Right cardiac atrium (tissue), 5 donors: ENCODE measurements at regions not wholly inside any gene's neighbourhood (a gene's known extent, or its start where the extent isn't known, plus 50 kb on each side); places are given as distances from the start of the nearest gene placed in this dataset.

Experiments used
- ATAC-seq, 2 donors: fragments of 200-7000 bp; cut with Tn5 transposase; one replicate each; pipeline versions ENCODE4 v1.8.0 to v1.9.1; 2020; ENCODE audit warnings: moderate library complexity in 2 of 2, mild to moderate bottlenecking in 1 of 2
- DNase-seq, 3 donors: peaks; one replicate each; pipeline ENCODE4 v3.0.0-alpha.2; 2020
- H3K27ac ChIP-seq: one replicate; pipeline ENCODE4 v1.5.1; 2013; ENCODE audit warnings: mild to moderate bottlenecking, low read length, control low read depth, moderate library complexity
- H3K27me3 ChIP-seq: one replicate; pipeline ENCODE4 v1.6.1; 2013; ENCODE audit not compliant: control insufficient read depth, insufficient read depth
- H3K4me1 ChIP-seq: one replicate; pipeline ENCODE4 v1.6.1; 2013; ENCODE audit warnings: low read length; ENCODE audit not compliant: control insufficient read depth, insufficient read depth
- H3K4me3 ChIP-seq: one replicate; pipeline ENCODE4 v1.5.1; 2013; ENCODE audit warnings: low read length, control low read depth
- H3K9me3 ChIP-seq: one replicate; pipeline ENCODE4 v1.6.1; 2013; ENCODE audit warnings: low read length; ENCODE audit not compliant: control insufficient read depth
- WGBS: extraction: QIAGEN DNeasy Blood & Tissue Kit; methylation state at CpG from one replicate; pipeline ENCODE4 v1.1.7; 2013; 5-methylcytosine and 5-hydroxymethylcytosine counted together
- intact Hi-C, 4 donors: fragments of 100-400 bp; cut with DNase I; formaldehyde crosslinking; loops; one replicate each; pipeline versions ENCODE4 v1.11.0 to v1.14.0; 2022 to 2023
- donor health status: healthy with polysubstance abuse.
- donor health status: DM: no; HTN: yes; CAD: no.
- donor health status: DM: no; HTN: no; CAD: no.
- donor health status: DM: no; HTN: yes; CAD: no; lungs with severe emphysema.
- donor health status: DM: yes; HTN: yes; CAD: no.

- no peak for DNase-seq
- no peaks in the 10 kb centered on the region for H3K4me1 ChIP-seq
- H3K4me3 ChIP-seq: no peak overlapping the region
- H3K27me3 ChIP-seq: no peaks in the 10 kb centered on the region
- H3K9me3 ChIP-seq: no peaks in the 10 kb centered on the region
- WGBS: 57% methylated on average over 6 of the region's 6 CpGs
- intact Hi-C loops: no loop called here
- ATAC-seq: no peak
- no peak overlapping the region for H3K27ac ChIP-seq
Observed at GRCh38 chr19:32029235-32029634, 316.2 kb upstream of the ZNF507 start.

- H3K4me1 ChIP-seq: no peaks in the 10 kb centered on the region
- WGBS: 66% methylated on average over 4 of the region's 4 CpGs
- H3K4me3 ChIP-seq: no peak overlapping the region
- DNase-seq (no peak), ATAC-seq (no peak)
- no peaks in the 10 kb centered on the region for H3K9me3 ChIP-seq
- intact Hi-C loops: no loop called here
- H3K27ac ChIP-seq: no peak overlapping the region
- no peaks in the 10 kb centered on the region for H3K27me3 ChIP-seq
Observed at GRCh38 chr19:32032561-32032960, 312.8 kb upstream of the ZNF507 start.

GRCh38 chr19:32035626-32036025, 309.8 kb upstream of the ZNF507 start:
- Histone ChIP-seq H3K9me3 (no peaks in the 10 kb centered on the region), H3K27ac (no peak overlapping the region), H3K4me1 (no peaks in the 10 kb centered on the region), H3K4me3 (no peak overlapping the region), H3K27me3 (no peaks in the 10 kb centered on the region)
- ATAC-seq (no peak), DNase-seq (no peak)
- WGBS: 93% methylated on average over 3 of the region's 3 CpGs
- intact Hi-C loops: no loop called here

- 60% methylated on average over 13 of the region's 13 CpGs for WGBS
- no peaks in the 10 kb centered on the region for H3K4me1 ChIP-seq
- intact Hi-C loops: no loop called here
- no peaks in the 10 kb centered on the region for H3K27me3 ChIP-seq
- H3K4me3 ChIP-seq: no peak overlapping the region
- H3K9me3 ChIP-seq: no peaks in the 10 kb centered on the region
- no peak for ATAC-seq
- H3K27ac ChIP-seq: no peak overlapping the region
- DNase-seq: no peak
Observed at GRCh38 chr19:32038021-32038920, 307.1 kb upstream of the ZNF507 start.

- intact Hi-C loops: no loop called here
- Histone ChIP-seq H3K4me1 (no peaks in the 10 kb centered on the region), H3K27ac (no peak overlapping the region), H3K27me3 (no peaks in the 10 kb centered on the region), H3K9me3 (no peaks in the 10 kb centered on the region), H3K4me3 (no peak overlapping the region)
- DNase-seq (no peak), ATAC-seq (no peak)
- 62% methylated on average over 6 of the region's 6 CpGs for WGBS
Observed at GRCh38 chr19:32038961-32039360, 306.4 kb upstream of the ZNF507 start.

GRCh38 chr19:32039440-32039839, 306.0 kb upstream of the ZNF507 start:
- DNase-seq: no peak
- H3K9me3 ChIP-seq: no peaks in the 10 kb centered on the region
- no peaks in the 10 kb centered on the region for H3K27me3 ChIP-seq
- no peak overlapping the region for H3K27ac ChIP-seq
- no peaks in the 10 kb centered on the region for H3K4me1 ChIP-seq
- no peak for ATAC-seq
- H3K4me3 ChIP-seq: no peak overlapping the region
- WGBS: 73% methylated on average over 13 of the region's 13 CpGs
- intact Hi-C loops: no loop called here

- ATAC-seq: no peak
- H3K9me3 ChIP-seq: no peaks in the 10 kb centered on the region
- intact Hi-C loops: loop anchor here in 2 of 4 donors (10.0 kb wide), 1 partner anchor 1355 kb away; no protein-coding TSS in a partner anchor
- H3K27me3 ChIP-seq: no peaks in the 10 kb centered on the region
- H3K4me1 ChIP-seq: no peaks in the 10 kb centered on the region
- H3K27ac ChIP-seq: no peak overlapping the region
- no peak for DNase-seq
- H3K4me3 ChIP-seq: no peak overlapping the region
- 76% methylated on average over 5 of the region's 5 CpGs for WGBS
Observed at GRCh38 chr19:32040236-32040635, 305.2 kb upstream of the ZNF507 start.

GRCh38 chr19:32041681-32042292, 303.6 kb upstream of the ZNF507 start:
- no peaks in the 10 kb centered on the region for H3K4me1 ChIP-seq
- peak overlapping the region; percentile 3 for H3K4me3 ChIP-seq
- no peaks in the 10 kb centered on the region for H3K27me3 ChIP-seq
- intact Hi-C loops: loop anchor here in 2 of 4 donors (10.0 kb wide), 1 partner anchor 1357 kb away; no protein-coding TSS in a partner anchor
- ATAC-seq (no peak), DNase-seq (peak; percentile 44 to 65 (median 58))
- no peaks in the 10 kb centered on the region for H3K9me3 ChIP-seq
- WGBS: 4% methylated on average over 23 of the region's 23 CpGs
- H3K27ac ChIP-seq: no peak overlapping the region

GRCh38 chr19:32047788-32048187, 297.6 kb upstream of the ZNF507 start:
- Histone ChIP-seq H3K4me3 (no peak overlapping the region), H3K4me1 (no peaks in the 10 kb centered on the region), H3K27ac (no peak overlapping the region), H3K27me3 (no peaks in the 10 kb centered on the region), H3K9me3 (no peaks in the 10 kb centered on the region)
- DNase-seq: no peak
- ATAC-seq: no peak
- intact Hi-C loops: loop anchor here in 2 of 4 donors (10.0 kb wide), 1 partner anchor 1363 kb away; no protein-coding TSS in a partner anchor
- WGBS: 70% methylated on average over 5 of the region's 5 CpGs

- intact Hi-C loops: loop anchor here in 1 of 4 donors (10.0 kb wide), 1 partner anchor 1359 kb away; no protein-coding TSS in a partner anchor
- Histone ChIP-seq H3K9me3 (no peaks in the 10 kb centered on the region), H3K4me3 (no peak overlapping the region), H3K4me1 (no peaks in the 10 kb centered on the region), H3K27me3 (no peaks in the 10 kb centered on the region), H3K27ac (no peak overlapping the region)
- DNase-seq (no peak), ATAC-seq (no peak)
- 72% methylated on average over 3 of the region's 3 CpGs for WGBS
Observed at GRCh38 chr19:32053376-32053775, 292.0 kb upstream of the ZNF507 start.

GRCh38 chr19:32053861-32054260, 291.5 kb upstream of the ZNF507 start:
- 79% methylated on average over 10 of the region's 10 CpGs for WGBS
- intact Hi-C loops: loop anchor here in 1 of 4 donors (10.0 kb wide), 1 partner anchor 1359 kb away; no protein-coding TSS in a partner anchor
- no peaks in the 10 kb centered on the region for H3K9me3 ChIP-seq
- no peaks in the 10 kb centered on the region for H3K4me1 ChIP-seq
- DNase-seq (no peak), ATAC-seq (no peak)
- no peak overlapping the region for H3K27ac ChIP-seq
- H3K27me3 ChIP-seq: no peaks in the 10 kb centered on the region
- H3K4me3 ChIP-seq: no peak overlapping the region
